ENCODE measurements at regions not wholly inside any gene's neighbourhood (a gene's known extent, or its start where the extent isn't known, plus 50 kb on each side); places are given as distances from the start of the nearest gene placed in this dataset.

- Histone ChIP-seq H4K20me1 (ENCODE audit: control insufficient read depth, insufficient read depth) (no peaks in the 10 kb centered on the region), H3K36me3 (ENCODE audit: control insufficient read depth in 2 of 2, insufficient read depth in 2 of 2, low read length in 1 of 2) (no peaks in the 10 kb centered on the region), H3K79me2 (ENCODE audit: control insufficient read depth, insufficient read depth, low read length) (no peaks in the 10 kb centered on the region), H3K9me3 (replicated peaks; ENCODE audit: control insufficient read depth, insufficient read depth, low read length) (no peaks in the 10 kb centered on the region), H3K4me2 (ENCODE audit: control insufficient read depth, insufficient read depth) (no peak overlapping the region), H3K27ac (ENCODE audit: control insufficient read depth, insufficient read depth) (no peak overlapping the region), H3K4me1 (ENCODE audit: control insufficient read depth, insufficient read depth, low read length) (no peaks in the 10 kb centered on the region), H3K4me3 (no peak overlapping the region), H3K9ac (ENCODE audit: control insufficient read depth, insufficient read depth, low read length) (no peak overlapping the region), H3K27me3 (replicated peaks in 1 of 2; ENCODE audit: control insufficient read depth in 2 of 2, insufficient read depth in 2 of 2, low read length in 1 of 2) (no peaks in the 10 kb centered on the region), H2AFZ (ENCODE audit: control insufficient read depth, low read depth, low read length) (no peak overlapping the region)
- POLR2A ChIA-PET: no interaction called here
- SMC1A ChIA-PET (ENCODE audit: uncharacterized antibody, unreplicated experiment): no interaction called here
- in situ Hi-C loops (cut with MboI): no loop called here
- FAIRE-seq: no peak
- BruUV-seq (replicated peaks): no TSS peak
- ATAC-seq: peak; percentile 59
- RAD21 ChIA-PET (ENCODE audit: unreplicated experiment): interaction anchor here (0.5 kb wide), 1 partner anchor 397 kb away, joined by 3 read pairs; no protein-coding TSS in a partner anchor
- no peak for DNase-seq (ENCODE audit: low read depth, low spot score)
- CTCF ChIA-PET: no interaction called here
- TF ChIP-seq, protein P1, sequence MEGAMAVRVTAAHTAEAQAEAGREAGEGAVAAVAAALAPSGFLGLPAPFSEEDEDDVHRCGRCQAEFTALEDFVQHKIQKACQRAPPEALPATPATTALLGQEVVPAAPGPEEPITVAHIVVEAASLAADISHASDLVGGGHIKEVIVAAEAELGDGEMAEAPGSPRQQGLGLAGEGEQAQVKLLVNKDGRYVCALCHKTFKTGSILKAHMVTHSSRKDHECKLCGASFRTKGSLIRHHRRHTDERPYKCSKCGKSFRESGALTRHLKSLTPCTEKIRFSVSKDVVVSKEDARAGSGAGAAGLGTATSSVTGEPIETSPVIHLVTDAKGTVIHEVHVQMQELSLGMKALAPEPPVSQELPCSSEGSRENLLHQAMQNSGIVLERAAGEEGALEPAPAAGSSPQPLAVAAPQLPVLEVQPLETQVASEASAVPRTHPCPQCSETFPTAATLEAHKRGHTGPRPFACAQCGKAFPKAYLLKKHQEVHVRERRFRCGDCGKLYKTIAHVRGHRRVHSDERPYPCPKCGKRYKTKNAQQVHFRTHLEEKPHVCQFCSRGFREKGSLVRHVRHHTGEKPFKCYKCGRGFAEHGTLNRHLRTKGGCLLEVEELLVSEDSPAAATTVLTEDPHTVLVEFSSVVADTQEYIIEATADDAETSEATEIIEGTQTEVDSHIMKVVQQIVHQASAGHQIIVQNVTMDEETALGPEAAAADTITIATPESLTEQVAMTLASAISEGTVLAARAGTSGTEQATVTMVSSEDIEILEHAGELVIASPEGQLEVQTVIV (IDR thresholded peaks at IDR 0.05; ENCODE audit: borderline replicate concordance, partially characterized antibody): no peak
- TF ChIP-seq MEF2B (IDR thresholded peaks at IDR 0.05; ENCODE audit: partially characterized antibody, poor library complexity, severe bottlenecking): peak; percentile 32
- intact Hi-C loops (cut with micrococcal nuclease; ENCODE audit: unreplicated experiment): no loop called here
Measured at GRCh38 chrX:76076124-76076523, 96.7 kb upstream of the PBDC1 start.

DNA sequence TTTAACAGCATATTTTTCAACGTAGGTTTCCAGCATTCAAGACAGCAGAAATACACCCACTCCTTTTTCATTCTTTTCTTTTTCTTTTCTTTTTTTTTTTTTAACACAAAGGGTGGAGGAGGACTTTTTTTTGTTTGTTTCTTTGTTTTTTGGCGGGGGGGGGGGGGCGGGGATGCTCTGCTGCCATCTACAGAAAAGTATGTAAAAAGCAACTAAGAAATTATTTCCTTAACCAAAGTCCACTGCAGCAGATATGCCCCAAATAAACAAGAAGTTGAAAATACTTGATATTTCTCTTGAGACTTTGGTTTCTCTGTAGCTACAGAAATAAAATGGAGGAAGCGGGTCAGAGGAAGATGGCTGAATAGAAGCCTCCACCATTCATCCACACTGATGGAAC is 63.2 kb upstream of the PBDC1 start:
- ChIA-PET RAD21 (ENCODE audit: unreplicated experiment) (no interaction called here), POLR2A (no interaction called here), SMC1A (ENCODE audit: uncharacterized antibody, unreplicated experiment) (no interaction called here), CTCF (no interaction called here)
- no peak overlapping the region for H3K27ac ChIP-seq (ENCODE audit: control insufficient read depth, insufficient read depth)
- no peaks in the 10 kb centered on the region for H4K20me1 ChIP-seq (ENCODE audit: control insufficient read depth, insufficient read depth)
- TF ChIP-seq, protein P2, sequence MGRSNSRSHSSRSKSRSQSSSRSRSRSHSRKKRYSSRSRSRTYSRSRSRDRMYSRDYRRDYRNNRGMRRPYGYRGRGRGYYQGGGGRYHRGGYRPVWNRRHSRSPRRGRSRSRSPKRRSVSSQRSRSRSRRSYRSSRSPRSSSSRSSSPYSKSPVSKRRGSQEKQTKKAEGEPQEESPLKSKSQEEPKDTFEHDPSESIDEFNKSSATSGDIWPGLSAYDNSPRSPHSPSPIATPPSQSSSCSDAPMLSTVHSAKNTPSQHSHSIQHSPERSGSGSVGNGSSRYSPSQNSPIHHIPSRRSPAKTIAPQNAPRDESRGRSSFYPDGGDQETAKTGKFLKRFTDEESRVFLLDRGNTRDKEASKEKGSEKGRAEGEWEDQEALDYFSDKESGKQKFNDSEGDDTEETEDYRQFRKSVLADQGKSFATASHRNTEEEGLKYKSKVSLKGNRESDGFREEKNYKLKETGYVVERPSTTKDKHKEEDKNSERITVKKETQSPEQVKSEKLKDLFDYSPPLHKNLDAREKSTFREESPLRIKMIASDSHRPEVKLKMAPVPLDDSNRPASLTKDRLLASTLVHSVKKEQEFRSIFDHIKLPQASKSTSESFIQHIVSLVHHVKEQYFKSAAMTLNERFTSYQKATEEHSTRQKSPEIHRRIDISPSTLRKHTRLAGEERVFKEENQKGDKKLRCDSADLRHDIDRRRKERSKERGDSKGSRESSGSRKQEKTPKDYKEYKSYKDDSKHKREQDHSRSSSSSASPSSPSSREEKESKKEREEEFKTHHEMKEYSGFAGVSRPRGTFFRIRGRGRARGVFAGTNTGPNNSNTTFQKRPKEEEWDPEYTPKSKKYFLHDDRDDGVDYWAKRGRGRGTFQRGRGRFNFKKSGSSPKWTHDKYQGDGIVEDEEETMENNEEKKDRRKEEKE (IDR thresholded peaks at IDR 0.05): no peak
- no peak for TF ChIP-seq ASH2L (IDR thresholded peaks at IDR 0.05; ENCODE audit: borderline replicate concordance, low read depth)
- no peak for TF ChIP-seq SIN3A (IDR thresholded peaks at IDR 0.05; ENCODE audit: low read depth, low read length)
- no peak for TF ChIP-seq HDAC6 (IDR thresholded peaks at IDR 0.05; ENCODE audit: unreplicated experiment)
- TF ChIP-seq NFYA (IDR thresholded peaks at IDR 0.05; ENCODE audit: borderline replicate concordance, low read depth, low read length): no peak
- TF ChIP-seq CBX5 (IDR thresholded peaks at IDR 0.05; ENCODE audit: low read depth): no peak
- in situ Hi-C loops (cut with MboI) (no loop called here), intact Hi-C loops (cut with micrococcal nuclease; ENCODE audit: unreplicated experiment) (no loop called here)
- H3K36me3 ChIP-seq (ENCODE audit: control insufficient read depth in 2 of 2, insufficient read depth in 2 of 2, low read length in 1 of 2): no peaks in the 10 kb centered on the region
- H3K79me2 ChIP-seq (ENCODE audit: control insufficient read depth, insufficient read depth, low read length): no peaks in the 10 kb centered on the region
- H3K27me3 ChIP-seq (replicated peaks in 1 of 2; ENCODE audit: control insufficient read depth in 2 of 2, insufficient read depth in 2 of 2, low read length in 1 of 2): no peaks in the 10 kb centered on the region
- DNase-seq (ENCODE audit: low read depth, low spot score): no peak
- no peak overlapping the region for H3K4me3 ChIP-seq
- H3K4me1 ChIP-seq (ENCODE audit: control insufficient read depth, insufficient read depth, low read length): no peaks in the 10 kb centered on the region
- no peak overlapping the region for H3K4me2 ChIP-seq (ENCODE audit: control insufficient read depth, insufficient read depth)
- ATAC-seq: no peak
- WGBS (ENCODE audit: insufficient coverage, insufficient replicate concordance, low lambda C conversion rate, missing lambda C conversion rate): 24% methylated on average over 2 of the region's 4 CpGs
- H2AFZ ChIP-seq (ENCODE audit: control insufficient read depth, low read depth, low read length): no peak overlapping the region
- BruUV-seq (replicated peaks): no TSS peak
- H3K9me3 ChIP-seq (replicated peaks; ENCODE audit: control insufficient read depth, insufficient read depth, low read length): no peaks in the 10 kb centered on the region
- H3K9ac ChIP-seq (ENCODE audit: control insufficient read depth, insufficient read depth, low read length): no peak overlapping the region
- FAIRE-seq: no peak
